Thoracic aorta (tissue), 2 donors: ENCODE measurements at regions not wholly inside any gene's neighbourhood (a gene's known extent, or its start where the extent isn't known, plus 50 kb on each side); places are given as distances from the start of the nearest gene placed in this dataset.
"Not testable (repeated sequence)": the region's sequence is repeated elsewhere in the genome, so short reads cannot be mapped to it uniquely, and the experiment has no call there.

Source experiments
- ATAC-seq: fragments of 150-250 bp; one replicate; pipeline ENCODE4 v1.8.0; 2017; ENCODE audit warnings: low read depth; ENCODE audit not compliant: insufficient number of reproducible peaks, low FRiP score
- DNase-seq: peaks from one replicate; pipeline ENCODE4 v3.0.0-alpha.2; 2020; ENCODE audit warnings: low spot score
- H3K27ac ChIP-seq, 2 donors: fragments of 200-600 bp; sonication (generic); 1 replicate in 1 of 2; 2 replicates in 1 of 2; pipeline ENCODE4 v1.5.1; 2016; ENCODE audit warnings: mild to moderate bottlenecking in 2 of 2, moderate library complexity in 2 of 2
- H3K27me3 ChIP-seq: fragments of 200-600 bp; sonication (generic); replicated peaks from 2 replicates; pipeline ENCODE4 v1.6.0; 2016; ENCODE audit warnings: mild to moderate bottlenecking; ENCODE audit not compliant: insufficient read depth
- H3K36me3 ChIP-seq: fragments of 200-600 bp; sonication (generic); one replicate; pipeline ENCODE4 v1.5.1; 2016
- H3K4me1 ChIP-seq, 2 donors: fragments of 200-600 bp; sonication (generic); 1 replicate in 1 of 2; 2 replicates in 1 of 2; pipeline versions ENCODE4 v1.5.1 to v1.6.0; 2016; ENCODE audit warnings: low read depth in 2 of 2, mild to moderate bottlenecking in 1 of 2; ENCODE audit not compliant: control insufficient read depth in 1 of 2
- H3K4me3 ChIP-seq: fragments of 200-600 bp; sonication (generic); 2 replicates; pipeline ENCODE4 v1.5.1; 2016; ENCODE audit warnings: mild to moderate bottlenecking
- H3K9me3 ChIP-seq: fragments of 200-600 bp; sonication (generic); 2 replicates; pipeline ENCODE4 v1.5.1; 2016
- TF ChIP-seq, protein P1 (sequence below): fragments of 200-600 bp; sonication (generic); IDR thresholded peaks from one replicate; pipeline ENCODE4 v1.5.1; 2019; ENCODE audit warnings: antibody characterized with exemption

DNA sequence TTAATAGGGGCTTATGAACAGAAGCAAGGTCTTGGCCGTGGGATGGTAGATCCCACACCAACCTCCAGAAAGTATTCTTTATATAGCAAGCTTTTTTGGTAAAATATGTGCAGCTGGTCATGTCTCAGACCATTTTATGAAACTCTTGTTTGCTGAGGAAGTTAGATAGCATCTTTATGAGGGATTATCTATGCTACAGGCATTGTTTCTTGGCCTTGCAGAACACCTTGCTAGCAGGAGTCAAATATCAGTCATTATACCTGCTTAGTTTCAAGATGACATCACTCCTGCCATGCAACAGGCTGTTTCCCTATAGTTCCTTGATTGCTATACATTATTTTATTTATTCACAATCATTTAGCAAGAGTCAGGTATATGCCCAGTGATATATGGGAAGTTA is 84.8 kb upstream of the LRFN5 start:
- Histone ChIP-seq H3K27me3 (no peaks in the 10 kb centered on the region), H3K4me1 (no peaks in the 10 kb centered on the region), H3K36me3 (no peaks in the 10 kb centered on the region), H3K4me3 (no peak overlapping the region), H3K9me3 (no peaks in the 10 kb centered on the region), H3K27ac (no peak overlapping the region)
- ATAC-seq (no peak), DNase-seq (no peak)
- TF ChIP-seq, protein P1, sequence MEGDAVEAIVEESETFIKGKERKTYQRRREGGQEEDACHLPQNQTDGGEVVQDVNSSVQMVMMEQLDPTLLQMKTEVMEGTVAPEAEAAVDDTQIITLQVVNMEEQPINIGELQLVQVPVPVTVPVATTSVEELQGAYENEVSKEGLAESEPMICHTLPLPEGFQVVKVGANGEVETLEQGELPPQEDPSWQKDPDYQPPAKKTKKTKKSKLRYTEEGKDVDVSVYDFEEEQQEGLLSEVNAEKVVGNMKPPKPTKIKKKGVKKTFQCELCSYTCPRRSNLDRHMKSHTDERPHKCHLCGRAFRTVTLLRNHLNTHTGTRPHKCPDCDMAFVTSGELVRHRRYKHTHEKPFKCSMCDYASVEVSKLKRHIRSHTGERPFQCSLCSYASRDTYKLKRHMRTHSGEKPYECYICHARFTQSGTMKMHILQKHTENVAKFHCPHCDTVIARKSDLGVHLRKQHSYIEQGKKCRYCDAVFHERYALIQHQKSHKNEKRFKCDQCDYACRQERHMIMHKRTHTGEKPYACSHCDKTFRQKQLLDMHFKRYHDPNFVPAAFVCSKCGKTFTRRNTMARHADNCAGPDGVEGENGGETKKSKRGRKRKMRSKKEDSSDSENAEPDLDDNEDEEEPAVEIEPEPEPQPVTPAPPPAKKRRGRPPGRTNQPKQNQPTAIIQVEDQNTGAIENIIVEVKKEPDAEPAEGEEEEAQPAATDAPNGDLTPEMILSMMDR = no peak

DNA sequence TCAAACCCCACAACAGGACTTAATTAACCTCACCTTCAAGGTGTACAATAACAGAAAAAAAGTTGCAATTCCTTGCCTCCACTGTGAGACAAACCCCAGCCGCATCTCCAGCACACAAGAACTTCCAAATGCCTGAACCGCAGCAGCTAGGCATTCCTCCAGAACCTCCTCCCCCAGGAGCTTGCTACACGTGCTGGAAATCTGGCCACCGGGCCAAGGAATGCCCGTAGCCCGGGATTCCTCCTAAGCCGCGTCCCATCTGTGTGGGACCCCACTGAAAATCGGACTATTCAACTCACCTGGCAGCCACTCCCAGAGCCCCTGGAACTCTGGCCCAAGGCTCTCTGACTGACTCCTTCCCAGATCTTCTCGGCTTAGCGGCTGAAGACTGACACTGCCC is 88.6 kb upstream of the LRFN5 start:
- ATAC-seq, H3K36me3 ChIP-seq, DNase-seq, H3K27me3 ChIP-seq, H3K9me3 ChIP-seq, H3K4me3 ChIP-seq, H3K4me1 ChIP-seq, H3K27ac ChIP-seq: not testable (repeated sequence)

DNA sequence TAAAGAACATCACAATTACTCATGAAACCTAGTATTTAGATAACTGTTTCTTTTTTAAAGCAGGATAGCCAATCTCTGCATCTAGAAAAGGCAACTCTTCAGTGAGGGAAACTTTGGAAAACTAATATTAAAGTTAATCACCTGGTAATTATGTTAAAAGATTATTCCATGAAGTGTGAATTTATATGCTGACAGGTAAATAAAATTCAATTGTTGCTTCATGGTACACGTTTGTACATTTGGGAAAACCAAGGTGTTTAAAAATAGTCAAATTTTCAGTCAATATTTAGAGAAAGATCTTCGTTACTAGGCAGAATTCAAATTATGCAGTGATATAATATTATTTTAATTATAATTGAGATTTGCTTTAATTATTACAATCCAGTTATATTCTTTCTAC is 100.1 kb upstream of the LRFN5 start:
- DNase-seq (no peak), ATAC-seq (no peak)
- H3K9me3 ChIP-seq = no peaks in the 10 kb centered on the region
- H3K4me1 ChIP-seq = no peaks in the 10 kb centered on the region
- H3K4me3 ChIP-seq = no peak overlapping the region
- H3K36me3 ChIP-seq = no peaks in the 10 kb centered on the region
- H3K27ac ChIP-seq = no peak overlapping the region
- TF ChIP-seq, protein P1 = no peak
- H3K27me3 ChIP-seq = no peaks in the 10 kb centered on the region

DNA sequence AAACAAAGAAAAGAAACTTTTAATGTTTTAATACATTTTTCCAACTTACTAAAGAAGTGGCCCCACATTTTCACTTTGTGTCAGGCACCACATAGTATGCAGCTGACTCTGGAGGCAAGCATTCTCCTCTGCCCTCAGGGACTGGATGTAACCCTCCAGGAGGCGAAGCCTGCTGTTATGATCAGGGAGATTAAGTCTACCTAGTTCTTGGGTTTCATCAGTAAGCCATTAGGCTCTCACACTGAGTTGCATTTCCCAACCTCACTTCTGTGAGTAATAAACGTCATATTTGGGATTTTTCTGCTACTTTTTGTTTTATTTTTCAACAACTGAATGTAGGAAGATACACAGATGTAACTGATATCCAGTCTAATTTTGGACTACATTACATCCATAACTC is 101.2 kb upstream of the LRFN5 start:
- Histone ChIP-seq H3K9me3 (no peaks in the 10 kb centered on the region), H3K4me3 (no peak overlapping the region), H3K27ac (no peak overlapping the region), H3K27me3 (no peaks in the 10 kb centered on the region), H3K4me1 (no peaks in the 10 kb centered on the region), H3K36me3 (no peaks in the 10 kb centered on the region)
- TF ChIP-seq, protein P1 = no peak
- ATAC-seq = no peak
- DNase-seq = no peak

DNA sequence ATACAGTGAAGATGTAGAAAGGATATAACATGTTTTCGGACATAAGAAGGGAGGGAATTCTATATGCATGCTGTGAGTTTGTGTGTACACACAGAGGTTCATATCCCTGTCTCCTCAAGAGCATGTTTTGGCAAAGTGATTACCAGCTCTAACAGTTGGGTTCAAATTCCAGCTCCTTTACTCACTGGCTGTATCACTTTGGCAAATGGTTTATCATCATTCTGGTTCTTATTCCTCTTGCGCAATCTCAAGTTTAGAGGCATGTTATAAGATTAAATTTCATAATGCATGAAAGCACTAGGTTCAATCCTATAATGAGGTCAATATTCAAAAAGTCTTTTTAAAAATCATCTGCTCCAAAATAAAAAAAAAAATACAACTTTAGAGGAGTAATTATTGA is 107.7 kb upstream of the LRFN5 start:
- TF ChIP-seq, protein P1 = no peak
- Histone ChIP-seq H3K36me3 (no peaks in the 10 kb centered on the region), H3K9me3 (no peaks in the 10 kb centered on the region), H3K27me3 (no peaks in the 10 kb centered on the region), H3K4me1 (no peaks in the 10 kb centered on the region), H3K27ac (no peak overlapping the region), H3K4me3 (no peak overlapping the region)
- ATAC-seq (no peak), DNase-seq (no peak)

DNA sequence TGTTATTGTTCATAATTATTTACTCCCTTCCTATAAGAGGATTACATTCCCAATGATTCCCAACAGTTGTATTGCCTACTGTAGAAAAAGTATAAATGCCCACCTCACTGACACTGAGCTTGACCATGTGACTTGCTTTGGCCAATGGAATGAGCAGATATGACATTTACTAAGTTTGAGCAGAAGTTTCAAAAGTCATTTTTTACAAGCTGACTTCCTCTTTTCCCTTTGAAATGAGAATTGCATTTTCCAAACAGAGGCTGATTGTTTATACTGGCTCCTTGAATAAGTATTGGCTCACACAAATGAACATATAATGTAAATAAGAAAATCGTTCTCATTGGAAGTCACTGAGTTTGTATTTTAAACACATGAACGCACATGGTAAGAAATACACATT is 116.4 kb upstream of the LRFN5 start:
- DNase-seq (no peak), ATAC-seq (no peak)
- Histone ChIP-seq H3K4me1 (no peaks in the 10 kb centered on the region), H3K36me3 (no peaks in the 10 kb centered on the region), H3K27ac (no peak overlapping the region), H3K27me3 (no peaks in the 10 kb centered on the region), H3K4me3 (no peak overlapping the region), H3K9me3 (no peaks in the 10 kb centered on the region)
- TF ChIP-seq, protein P1 = no peak
